Neural cell (in vitro differentiated cells): ENCODE measurements at regions not wholly inside any gene's neighbourhood (a gene's known extent, or its start where the extent isn't known, plus 50 kb on each side); places are given as distances from the start of the nearest gene placed in this dataset.
A peak's percentile ranks its signal among the peaks of the same experiment; 100 is the strongest.

ENCODE experiments used
- EP300 ChIP-seq: fragments of 450-650 bp; conservative IDR thresholded peaks from 2 replicates; pipeline ENCODE4 v1.6.1; 2014; ENCODE audit warnings: antibody characterized with exemption, mild to moderate bottlenecking, moderate library complexity; ENCODE audit not compliant: poor library complexity, severe bottlenecking
- EZH2 ChIP-seq: fragments of 200-600, 300-800 bp; shearing (Covaris generic), sonication (generic); IDR thresholded peaks from 2 replicates; pipeline ENCODE4 v1.6.1; 2014; ENCODE audit warnings: antibody characterized with exemption, low read length, borderline replicate concordance, mild to moderate bottlenecking; ENCODE audit not compliant: insufficient read depth, poor library complexity, severe bottlenecking
- POLR2AphosphoS5 ChIP-seq: IDR thresholded peaks from 2 replicates; pipeline ENCODE4 v1.6.1; 2012
- RAD21 ChIP-seq: fragments of 450-650 bp; conservative IDR thresholded peaks from 2 replicates; pipeline ENCODE4 v1.6.1; 2014; ENCODE audit warnings: antibody characterized with exemption, mild to moderate bottlenecking, moderate library complexity
- SMC3 ChIP-seq: fragments of 450-650 bp; conservative IDR thresholded peaks from 2 replicates; pipeline ENCODE4 v1.6.1; 2014; ENCODE audit warnings: antibody characterized with exemption, mild to moderate bottlenecking, moderate library complexity; ENCODE audit not compliant: poor library complexity
- TAF1 ChIP-seq: IDR thresholded peaks from 2 replicates; pipeline ENCODE4 v1.6.1; 2012; ENCODE audit warnings: low read depth
- TF ChIP-seq, protein P1 (sequence below): fragments of 450-650 bp; IDR thresholded peaks from 2 replicates; pipeline ENCODE4 v1.5.1; 2014; ENCODE audit warnings: antibody characterized with exemption, mild to moderate bottlenecking, moderate library complexity; ENCODE audit not compliant: poor library complexity, severe bottlenecking

DNA sequence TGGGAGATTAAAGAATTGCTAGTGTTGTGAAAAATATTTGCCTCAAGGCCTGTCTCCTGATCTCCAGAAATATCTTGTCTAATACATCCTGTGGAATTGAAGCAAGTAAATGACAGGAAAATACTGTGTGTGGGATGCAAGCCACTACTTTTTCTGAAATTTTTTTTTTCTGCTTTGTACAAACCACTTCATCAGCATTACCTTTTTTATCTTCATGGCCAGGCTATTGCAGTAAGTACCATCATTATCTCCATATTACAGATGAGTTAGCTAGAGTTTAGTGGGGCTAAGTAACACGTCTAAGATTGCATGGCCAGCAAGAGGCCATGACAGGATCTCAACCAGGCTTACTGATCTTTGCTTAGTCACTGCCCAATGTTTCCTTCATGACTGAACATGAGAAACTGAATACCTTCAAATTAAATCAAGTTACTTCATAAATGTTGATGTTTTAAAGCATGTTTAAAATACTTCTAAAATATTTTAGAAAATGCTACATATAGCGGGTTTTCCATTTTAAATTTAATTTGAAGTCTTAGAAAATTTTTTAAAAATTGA, 273.7 kb downstream of the SLC6A15 start:
- TF ChIP-seq POLR2AphosphoS5, result peak; percentile 81
- no peak for TF ChIP-seq TAF1
- peak; percentile 18 for TF ChIP-seq EP300
- TF ChIP-seq, protein P1, sequence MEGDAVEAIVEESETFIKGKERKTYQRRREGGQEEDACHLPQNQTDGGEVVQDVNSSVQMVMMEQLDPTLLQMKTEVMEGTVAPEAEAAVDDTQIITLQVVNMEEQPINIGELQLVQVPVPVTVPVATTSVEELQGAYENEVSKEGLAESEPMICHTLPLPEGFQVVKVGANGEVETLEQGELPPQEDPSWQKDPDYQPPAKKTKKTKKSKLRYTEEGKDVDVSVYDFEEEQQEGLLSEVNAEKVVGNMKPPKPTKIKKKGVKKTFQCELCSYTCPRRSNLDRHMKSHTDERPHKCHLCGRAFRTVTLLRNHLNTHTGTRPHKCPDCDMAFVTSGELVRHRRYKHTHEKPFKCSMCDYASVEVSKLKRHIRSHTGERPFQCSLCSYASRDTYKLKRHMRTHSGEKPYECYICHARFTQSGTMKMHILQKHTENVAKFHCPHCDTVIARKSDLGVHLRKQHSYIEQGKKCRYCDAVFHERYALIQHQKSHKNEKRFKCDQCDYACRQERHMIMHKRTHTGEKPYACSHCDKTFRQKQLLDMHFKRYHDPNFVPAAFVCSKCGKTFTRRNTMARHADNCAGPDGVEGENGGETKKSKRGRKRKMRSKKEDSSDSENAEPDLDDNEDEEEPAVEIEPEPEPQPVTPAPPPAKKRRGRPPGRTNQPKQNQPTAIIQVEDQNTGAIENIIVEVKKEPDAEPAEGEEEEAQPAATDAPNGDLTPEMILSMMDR, result no peak
- no peak for TF ChIP-seq EZH2
- no peak for TF ChIP-seq RAD21
- TF ChIP-seq SMC3, result no peak
